ENCODE measurements at regions not wholly inside any gene's neighbourhood (a gene's known extent, or its start where the extent isn't known, plus 50 kb on each side); places are given as distances from the start of the nearest gene placed in this dataset.

DNA sequence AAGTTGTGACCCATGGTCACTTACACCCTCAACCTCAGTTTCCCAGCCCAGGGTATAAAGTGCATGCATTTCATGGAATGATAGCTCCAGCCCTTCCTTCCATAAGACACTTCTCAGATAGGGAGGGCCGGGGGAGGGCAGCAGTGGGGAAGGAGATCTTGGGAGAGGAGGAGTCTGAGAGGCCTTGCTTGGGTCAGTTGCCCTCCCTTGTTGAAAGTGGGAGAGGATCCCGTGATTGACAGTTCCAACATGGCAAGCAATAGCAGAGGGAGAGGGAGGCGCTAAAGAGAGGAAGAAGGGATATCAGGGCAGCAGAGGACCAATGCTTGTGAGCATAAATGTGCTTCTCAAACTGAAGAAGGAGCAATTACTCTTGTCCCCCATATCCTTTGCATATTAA lies 244.4 kb downstream of the CHRM3 start:
- no peak for TF ChIP-seq CTCF (IDR thresholded peaks at IDR 0.05)
- no peak for DNase-seq (ENCODE audit: low spot score)
- ATAC-seq (ENCODE audit: low FRiP score), result no peak

DNA sequence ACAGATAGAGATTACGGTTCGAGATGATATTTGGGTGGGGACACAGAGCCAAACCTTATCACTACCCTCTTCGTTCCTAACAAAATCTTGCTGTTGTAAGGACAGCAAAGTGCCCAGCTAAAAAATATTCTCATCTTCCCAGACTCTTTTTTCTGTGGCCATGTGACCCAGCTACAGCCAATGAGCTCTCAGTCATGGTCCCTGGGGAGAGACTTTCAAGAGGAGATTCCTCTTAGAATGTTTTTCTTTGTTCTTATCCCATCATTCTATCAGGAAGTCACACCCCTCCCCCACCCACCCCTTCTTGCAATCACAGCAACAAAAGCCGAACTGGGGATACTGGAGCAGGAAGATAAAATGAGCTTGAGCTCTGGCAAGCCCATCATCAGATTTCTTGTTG lies 247.1 kb downstream of the CHRM3 start:
- no peak for ATAC-seq (ENCODE audit: low FRiP score)
- TF ChIP-seq CTCF (IDR thresholded peaks at IDR 0.05), result no peak
- no peak for DNase-seq (ENCODE audit: low spot score)

DNA sequence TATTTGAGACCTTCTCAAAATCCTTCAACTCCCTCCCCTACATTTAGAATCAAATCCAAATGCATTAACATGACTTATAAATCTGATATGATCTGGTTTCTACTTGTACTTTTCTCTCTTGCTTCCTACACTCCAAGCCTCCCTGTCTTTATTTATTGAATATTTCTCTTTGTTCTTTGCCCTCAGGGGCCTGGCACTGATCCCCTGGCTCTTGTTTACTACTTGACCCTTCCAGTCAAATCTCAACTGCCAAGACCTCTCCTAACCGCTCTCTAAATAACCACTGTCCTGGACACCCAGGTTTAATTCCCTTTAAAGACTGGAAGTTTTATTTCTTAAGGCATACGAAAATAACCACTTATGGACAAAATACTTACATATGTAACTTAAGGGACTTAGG lies 248.9 kb downstream of the CHRM3 start:
- ATAC-seq (ENCODE audit: low FRiP score) (no peak), DNase-seq (ENCODE audit: low spot score) (no peak)
- no peak for TF ChIP-seq CTCF (IDR thresholded peaks at IDR 0.05)

DNA sequence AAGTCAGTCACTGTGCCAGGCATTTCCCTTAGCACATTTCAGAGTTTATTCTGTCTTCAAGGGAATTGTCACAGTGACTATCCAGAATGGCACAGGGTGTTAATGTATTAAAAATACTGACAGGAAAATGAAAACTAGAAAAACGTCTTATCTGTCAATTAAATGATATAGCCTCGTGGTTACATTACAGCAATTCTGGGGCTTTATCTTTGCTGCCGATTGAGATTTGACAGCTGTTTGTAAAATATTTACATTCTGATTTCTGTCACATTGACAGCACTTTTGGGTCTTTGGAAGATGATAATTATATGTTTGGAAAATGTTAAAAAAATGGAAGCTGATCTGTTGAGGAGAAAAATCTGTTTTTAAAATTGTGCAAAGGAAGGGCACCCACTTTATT lies 250.0 kb downstream of the CHRM3 start:
- no peak for TF ChIP-seq CTCF (IDR thresholded peaks at IDR 0.05)
- ATAC-seq (ENCODE audit: low FRiP score) (no peak), DNase-seq (ENCODE audit: low spot score) (no peak)

- no peak for ATAC-seq (ENCODE audit: low FRiP score)
- TF ChIP-seq CTCF (IDR thresholded peaks at IDR 0.05), result no peak
- no peak for DNase-seq (ENCODE audit: low spot score)
These were observed 258.2 kb downstream of the CHRM3 start for GRCh38 chr1:239644604-239645003.

- no peak for TF ChIP-seq CTCF (IDR thresholded peaks at IDR 0.05)
- ATAC-seq (ENCODE audit: low FRiP score) (no peak), DNase-seq (ENCODE audit: low spot score) (no peak)
These were observed 260.7 kb downstream of the CHRM3 start for GRCh38 chr1:239647045-239647444.

DNA sequence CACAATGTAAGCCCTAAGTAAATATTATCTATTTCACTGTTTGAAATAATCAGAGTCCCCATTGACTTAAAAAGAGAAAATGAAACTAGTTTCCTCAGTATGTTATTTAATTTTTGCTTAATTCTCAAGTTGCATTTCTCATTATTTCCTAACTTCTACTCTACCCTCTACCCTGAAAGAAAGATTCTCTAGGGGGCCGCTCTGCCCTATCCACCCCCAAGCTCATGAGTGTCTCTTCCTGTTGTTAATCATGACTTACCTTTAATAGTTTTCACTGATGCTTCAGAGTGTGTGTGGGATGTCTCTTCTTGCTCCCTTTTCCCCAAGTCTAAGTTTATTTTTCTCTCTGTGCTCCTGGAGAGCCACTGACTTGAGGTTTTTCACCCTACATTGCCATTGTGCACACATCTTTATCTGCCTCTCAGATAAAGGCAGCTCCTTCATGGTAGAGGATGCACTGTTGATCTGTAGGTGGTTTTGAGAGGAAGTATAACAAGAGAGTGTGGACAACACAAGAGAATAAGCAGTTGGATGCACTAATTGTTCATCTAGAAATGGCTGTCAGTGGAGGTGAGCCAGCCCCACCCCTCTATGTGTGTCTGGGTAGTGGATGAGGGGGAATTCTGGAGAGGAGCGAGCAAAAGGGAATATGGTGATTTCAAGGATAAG lies 261.7 kb downstream of the CHRM3 start:
- ATAC-seq (ENCODE audit: low FRiP score) (no peak), DNase-seq (ENCODE audit: low spot score) (no peak)
- no peak for TF ChIP-seq CTCF (IDR thresholded peaks at IDR 0.05)

Data from omental fat pad (tissue), 3 donors.